H1 (cell line): ENCODE measurements at regions not wholly inside any gene's neighbourhood (a gene's known extent, or its start where the extent isn't known, plus 50 kb on each side); places are given as distances from the start of the nearest gene placed in this dataset.

ENCODE experiments used
- BCL11A ChIP-seq, 2 experiments: IDR thresholded peaks; one replicate each; pipeline ENCODE4 v1.6.1; 2011; ENCODE audit warnings: low read depth in 2 of 2, low read length in 2 of 2, mild to moderate bottlenecking in 2 of 2
- CHD7 ChIP-seq: fragments of 300-600 bp; sonication (generic); IDR thresholded peaks from 2 replicates; pipeline ENCODE4 v1.7.1; 2012; ENCODE audit warnings: low read length, moderate library complexity, mild to moderate bottlenecking, inconsistent platforms; ENCODE audit not compliant: insufficient replicate concordance
- HDAC6 ChIP-seq: IDR thresholded peaks from one replicate; pipeline ENCODE4 v1.7.1; 2012; ENCODE audit warnings: low read depth, mild to moderate bottlenecking, inconsistent platforms, low read length, moderate library complexity
- NANOG ChIP-seq: IDR thresholded peaks from 2 replicates; pipeline ENCODE4 v1.6.1; 2011; ENCODE audit warnings: low read length, low read depth, mild to moderate bottlenecking, inconsistent platforms; ENCODE audit not compliant: insufficient read depth, poor library complexity, severe bottlenecking
- RFX5 ChIP-seq: IDR thresholded peaks from 2 replicates; pipeline ENCODE4 v1.6.1; 2011; ENCODE audit warnings: low read depth, low read length, improper control_type of control experiment, borderline replicate concordance

- no peak for TF ChIP-seq CHD7
- no peak for TF ChIP-seq NANOG
- TF ChIP-seq HDAC6, result no peak
- TF ChIP-seq RFX5, result no peak
- TF ChIP-seq BCL11A (IDR thresholded peaks at IDR 0.05; ENCODE audit: low read depth in 2 of 2, low read length in 2 of 2), result no peak
These were observed 605.5 kb upstream of the FOXG1 start (continued) for GRCh38 chr14:28161040-28161439.
